ENCODE measurements at regions not wholly inside any gene's neighbourhood (a gene's known extent, or its start where the extent isn't known, plus 50 kb on each side); places are given as distances from the start of the nearest gene placed in this dataset.

- no peak for DNase-seq
Measured at GRCh38 chr13:105979131-105980011, 556.1 kb downstream of the EFNB2 start.

GRCh38 chr13:105974380-105974779 lies 561.1 kb downstream of the EFNB2 start:
- no peak for DNase-seq

DNA sequence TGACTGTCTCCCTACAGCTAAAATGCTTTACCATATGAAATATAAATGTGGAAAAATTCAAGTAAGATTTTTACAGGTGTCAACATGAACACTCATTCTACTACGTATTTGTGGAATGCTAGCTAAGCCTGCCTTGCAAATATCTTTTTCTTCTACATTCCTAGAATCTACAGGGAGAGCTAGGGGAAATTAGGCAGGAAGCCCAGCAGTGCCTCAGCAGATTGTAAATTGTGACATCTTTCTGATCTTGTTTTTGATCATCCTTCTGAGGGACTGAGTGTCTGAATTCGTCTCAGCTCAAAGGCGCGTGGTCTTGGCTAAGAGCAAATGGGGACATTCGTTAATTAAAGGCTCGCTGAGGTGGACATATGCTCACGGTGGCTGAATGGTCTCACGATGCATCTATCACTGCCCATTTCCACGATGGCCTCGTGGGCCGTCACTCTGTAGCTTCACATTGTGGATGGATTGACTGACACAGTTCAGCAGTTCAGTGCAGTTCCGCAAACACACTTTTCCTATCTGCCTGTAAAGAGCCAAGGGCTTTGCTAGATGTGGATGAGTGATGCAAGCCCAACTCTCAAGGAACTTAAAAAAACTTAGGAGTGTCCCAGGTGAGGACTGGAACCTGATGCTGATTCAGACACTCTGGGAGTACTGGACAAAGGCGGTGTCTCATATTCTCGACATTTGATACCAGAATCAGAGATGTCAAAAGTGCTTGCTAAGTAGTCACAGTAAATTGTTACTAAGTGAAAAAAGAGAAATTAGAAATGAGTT lies 562.5 kb downstream of the EFNB2 start:
- no peak for DNase-seq

- no peak for DNase-seq
Measured at GRCh38 chr13:105972306-105972721, 563.1 kb downstream of the EFNB2 start.

- no peak for DNase-seq
Measured at GRCh38 chr13:105971738-105972137, 563.7 kb downstream of the EFNB2 start.

DNA sequence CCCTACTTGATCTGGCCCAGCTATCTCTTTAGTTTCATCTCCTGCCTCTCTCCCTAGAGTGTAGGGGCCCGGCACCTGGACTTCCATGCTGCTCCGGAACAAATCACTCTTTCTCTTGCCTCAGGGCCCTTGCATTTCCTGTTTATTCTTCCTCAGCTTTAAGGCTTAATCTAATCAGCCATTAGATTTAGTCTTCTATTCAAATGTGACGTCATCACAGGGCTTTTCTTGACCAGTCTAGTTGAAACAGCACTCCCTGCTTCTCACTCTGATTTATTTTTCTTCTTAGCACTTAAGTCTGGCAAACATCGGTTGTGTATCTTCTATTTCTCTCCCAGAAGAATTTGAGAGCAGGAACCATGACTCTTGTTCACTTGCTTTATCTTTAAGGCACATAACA lies 564.1 kb downstream of the EFNB2 start:
- no peak for DNase-seq

DNA sequence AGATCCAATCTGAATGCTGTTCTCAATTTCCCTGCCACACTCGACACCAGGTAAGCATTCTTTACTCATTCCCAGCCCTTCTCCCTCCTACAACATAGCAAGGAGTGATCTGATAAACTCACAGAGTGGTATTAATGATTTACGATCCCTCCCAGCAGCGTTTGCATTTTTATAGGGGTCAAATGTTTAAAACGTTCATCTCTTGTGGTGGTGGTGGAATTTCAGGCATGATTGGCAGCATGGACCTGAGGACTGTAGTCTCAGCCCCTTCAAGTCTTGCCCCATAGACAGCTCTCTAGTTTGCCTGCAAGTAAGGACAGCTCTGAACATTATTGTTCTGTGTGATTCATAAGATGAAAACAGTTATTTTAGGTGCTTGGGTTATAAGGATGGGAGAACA lies 565.7 kb downstream of the EFNB2 start:
- peak; percentile 67 for DNase-seq

- no peak for DNase-seq
Measured at GRCh38 chr13:105965910-105966309, 569.6 kb downstream of the EFNB2 start.

- no peak for DNase-seq
Measured at GRCh38 chr13:105962080-105962479, 573.4 kb downstream of the EFNB2 start.

- no peak for DNase-seq
Measured at GRCh38 chr13:105961438-105961837, 574.0 kb downstream of the EFNB2 start.

- DNase-seq: no peak
Measured at GRCh38 chr13:105960326-105960725, 575.1 kb downstream of the EFNB2 start.

DNA sequence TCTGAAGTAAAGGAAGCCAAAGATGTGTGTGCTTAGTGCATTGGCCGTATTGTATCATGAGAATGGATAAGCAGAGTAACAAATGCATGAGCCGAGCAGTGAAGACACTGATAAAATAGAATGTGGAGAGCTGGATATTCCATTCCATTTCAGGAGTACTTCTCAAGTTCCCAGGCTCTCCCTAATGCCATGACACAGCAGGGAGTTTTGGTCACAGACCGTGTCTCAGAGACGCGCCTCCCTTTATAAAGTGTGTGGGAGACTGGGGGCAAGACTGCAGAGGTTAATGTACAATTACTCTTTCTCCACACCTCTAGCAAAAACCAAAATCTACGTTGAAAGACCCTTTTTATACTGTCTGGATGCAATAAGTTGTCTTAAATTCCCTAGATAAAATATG lies 575.6 kb downstream of the EFNB2 start:
- DNase-seq: no peak

DNA sequence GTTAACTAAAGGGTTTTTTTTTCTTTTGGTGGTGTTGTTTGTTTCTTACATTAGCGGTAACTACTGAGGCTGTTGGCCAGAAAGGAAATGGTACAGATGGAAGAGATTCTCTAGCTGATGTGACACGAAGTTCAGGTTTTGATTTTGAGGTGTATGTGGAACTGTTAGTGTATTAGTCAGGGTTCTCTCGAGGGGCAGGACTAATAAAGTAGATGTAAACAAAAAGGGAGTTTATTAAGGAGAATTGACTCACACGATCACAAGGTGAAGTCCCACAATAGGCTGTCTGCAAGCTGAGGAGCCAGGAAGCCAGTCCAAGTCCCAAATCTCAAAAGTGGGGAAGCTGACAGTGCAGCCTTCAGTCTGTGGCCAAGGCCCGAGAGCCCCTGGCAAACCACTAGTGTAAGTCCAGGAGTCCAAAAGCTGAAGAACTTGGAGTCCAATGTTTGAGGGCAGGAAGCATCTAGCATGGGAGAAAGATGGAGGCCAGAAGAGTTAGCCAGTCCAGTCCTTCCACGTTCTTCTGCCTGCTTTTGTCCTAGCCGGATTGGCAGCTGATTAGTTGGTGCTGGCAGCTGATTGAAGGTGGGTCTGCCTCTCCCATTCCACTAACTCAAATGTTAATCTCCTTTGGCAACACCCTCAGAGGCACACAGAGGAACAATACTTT lies 577.6 kb downstream of the EFNB2 start:
- no peak for DNase-seq

- no peak for DNase-seq
Measured at GRCh38 chr13:105956921-105957320, 578.5 kb downstream of the EFNB2 start.

DNA sequence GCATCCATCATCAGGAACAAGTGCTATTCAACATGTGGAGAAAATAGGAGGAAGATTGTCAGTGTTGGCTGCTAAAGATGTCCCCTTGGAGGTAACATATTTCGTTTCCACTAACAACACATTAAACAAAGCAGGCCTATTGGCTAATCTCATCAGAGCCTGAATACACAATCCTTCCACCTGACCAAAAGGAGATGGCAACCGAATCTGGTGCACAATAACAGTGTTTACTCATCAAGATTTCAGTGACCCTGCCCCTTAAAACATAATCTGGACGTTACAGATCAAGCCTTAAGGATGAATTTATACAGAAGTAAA lies 582.5 kb downstream of the EFNB2 start:
- DNase-seq: no peak

DNA sequence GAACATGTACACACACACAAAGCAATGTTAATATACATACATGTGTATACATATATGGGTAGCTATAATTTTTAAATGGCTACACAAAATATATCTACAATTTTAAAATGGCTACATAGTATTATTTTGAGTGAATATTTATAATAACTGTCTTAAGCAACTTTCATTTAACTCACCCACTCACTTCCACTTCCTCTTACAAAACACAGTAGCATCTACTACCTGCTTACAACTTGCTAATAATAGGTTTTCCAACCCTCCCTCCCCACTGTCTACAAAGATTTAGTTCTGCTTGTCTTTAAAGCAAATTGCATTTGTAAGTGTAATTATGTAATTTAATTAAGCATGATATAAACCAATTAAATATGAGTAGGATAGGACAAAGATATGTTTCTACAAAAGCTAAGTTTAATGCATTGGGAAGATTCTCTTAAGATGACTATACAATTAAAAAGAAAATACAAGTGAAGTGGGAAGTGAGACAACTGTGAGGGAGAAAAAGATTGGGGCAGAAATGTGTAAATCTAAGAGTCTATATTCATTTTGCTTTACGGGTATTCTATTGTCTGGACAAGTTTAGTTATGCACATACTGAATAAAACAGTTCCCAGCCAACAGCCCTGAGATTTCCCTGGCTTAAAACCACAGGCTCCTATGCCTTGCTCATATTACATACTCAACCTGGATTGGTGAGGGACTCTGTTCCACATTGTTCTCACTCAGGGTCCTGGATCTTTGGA lies 583.1 kb downstream of the EFNB2 start:
- DNase-seq: no peak

- DNase-seq: no peak
Measured at GRCh38 chr13:105948143-105948542, 587.3 kb downstream of the EFNB2 start.

GRCh38 chr13:105940882-105941281 lies 594.6 kb downstream of the EFNB2 start:
- DNase-seq: no peak

GRCh38 chr13:105937451-105937850 lies 598.0 kb downstream of the EFNB2 start:
- no peak for DNase-seq

DNA sequence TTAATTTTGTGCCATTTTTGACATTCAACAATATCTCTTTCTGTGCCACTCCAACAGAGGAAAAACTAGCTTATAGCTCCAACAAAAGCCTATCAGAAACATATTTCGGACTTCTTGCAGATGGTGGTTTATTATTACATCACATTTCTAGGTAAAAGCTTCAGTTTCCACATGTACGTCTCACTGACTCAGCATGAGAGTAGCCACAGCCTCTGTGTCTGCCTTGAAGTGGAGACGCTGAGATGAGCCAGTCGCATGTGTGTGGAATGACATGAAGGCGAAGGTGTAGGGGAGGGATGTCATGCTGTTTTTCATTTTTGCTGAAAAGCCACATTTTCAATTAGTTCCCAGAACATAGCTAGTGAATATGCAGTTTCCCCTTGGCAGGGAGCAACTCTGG lies 598.6 kb downstream of the EFNB2 start:
- no peak for DNase-seq

- DNase-seq: no peak
Measured at GRCh38 chr13:105929505-105929904, 606.0 kb downstream of the EFNB2 start.

- no peak for DNase-seq
Measured at GRCh38 chr13:105928901-105929300, 606.6 kb downstream of the EFNB2 start.

Measured in renal pelvis (tissue), 1 donor.